Retinal pigment epithelial cell (primary cell): ENCODE measurements at regions not wholly inside any gene's neighbourhood (a gene's known extent, or its start where the extent isn't known, plus 50 kb on each side); places are given as distances from the start of the nearest gene placed in this dataset.

Source experiments
- DNase-seq: peaks from one replicate; pipeline ENCODE4 v3.0.0-alpha.2; 2010; ENCODE audit warnings: low read depth
- H3K4me3 ChIP-seq: 2 replicates; pipeline ENCODE4 v1.5.1; 2011; ENCODE audit warnings: mild to moderate bottlenecking, low read length, control low read depth, moderate library complexity
- CTCF ChIP-seq: conservative IDR thresholded peaks from 2 replicates; pipeline ENCODE4 v1.5.1; 2011; ENCODE audit warnings: low read depth, low read length, control low read depth, inconsistent platforms

- H3K4me3 ChIP-seq: no peak overlapping the region
- no peak for TF ChIP-seq CTCF
- DNase-seq: no peak
These were observed 60.3 kb upstream of the CLDN10 start for GRCh38 chr13:95492044-95492801.

GRCh38 chr13:95494082-95494681 lies 58.3 kb upstream of the CLDN10 start:
- no peak for DNase-seq
- no peak overlapping the region for H3K4me3 ChIP-seq
- peak; percentile 75 for TF ChIP-seq CTCF

- DNase-seq: no peak
- H3K4me3 ChIP-seq: no peak overlapping the region
- TF ChIP-seq CTCF: no peak
These were observed 56.0 kb upstream of the CLDN10 start for GRCh38 chr13:95496485-95496884.

- no peak for DNase-seq
- TF ChIP-seq CTCF: no peak
- H3K4me3 ChIP-seq: no peak overlapping the region
These were observed 55.1 kb upstream of the CLDN10 start for GRCh38 chr13:95497381-95497807.

GRCh38 chr13:95498886-95499285 lies 53.6 kb upstream of the CLDN10 start:
- H3K4me3 ChIP-seq: no peak overlapping the region
- no peak for DNase-seq
- TF ChIP-seq CTCF: no peak

- no peak for DNase-seq
- no peak overlapping the region for H3K4me3 ChIP-seq
- no peak for TF ChIP-seq CTCF
These were observed 52.5 kb upstream of the CLDN10 start for GRCh38 chr13:95499811-95500712.
